ENCODE measurements at regions not wholly inside any gene's neighbourhood (a gene's known extent, or its start where the extent isn't known, plus 50 kb on each side); places are given as distances from the start of the nearest gene placed in this dataset.

DNA sequence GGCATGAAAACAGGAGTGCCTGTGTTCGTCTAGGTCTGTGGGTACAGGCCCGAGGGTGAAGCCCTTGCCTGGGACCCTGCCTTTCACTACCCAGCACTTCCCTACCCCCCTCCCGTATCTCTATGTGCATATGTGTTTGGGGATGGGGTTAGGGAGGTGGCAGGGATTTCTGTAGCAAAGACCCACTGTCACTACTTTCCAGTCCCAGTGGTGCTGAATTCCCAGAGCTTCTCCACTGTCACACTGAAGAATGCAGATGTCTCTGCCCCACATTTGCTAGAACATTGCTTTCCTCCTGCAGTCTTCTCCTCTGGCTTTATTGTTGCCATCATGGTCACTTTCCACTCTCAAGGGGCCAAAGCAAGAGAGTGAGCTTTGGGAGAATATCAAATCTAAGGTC, 203.9 kb downstream of the MYRFL start:
- TF ChIP-seq, protein P1, sequence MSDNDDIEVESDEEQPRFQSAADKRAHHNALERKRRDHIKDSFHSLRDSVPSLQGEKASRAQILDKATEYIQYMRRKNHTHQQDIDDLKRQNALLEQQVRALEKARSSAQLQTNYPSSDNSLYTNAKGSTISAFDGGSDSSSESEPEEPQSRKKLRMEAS (IDR thresholded peaks at IDR 0.05; ENCODE audit: low read depth), result no peak
- TF ChIP-seq, protein P2, sequence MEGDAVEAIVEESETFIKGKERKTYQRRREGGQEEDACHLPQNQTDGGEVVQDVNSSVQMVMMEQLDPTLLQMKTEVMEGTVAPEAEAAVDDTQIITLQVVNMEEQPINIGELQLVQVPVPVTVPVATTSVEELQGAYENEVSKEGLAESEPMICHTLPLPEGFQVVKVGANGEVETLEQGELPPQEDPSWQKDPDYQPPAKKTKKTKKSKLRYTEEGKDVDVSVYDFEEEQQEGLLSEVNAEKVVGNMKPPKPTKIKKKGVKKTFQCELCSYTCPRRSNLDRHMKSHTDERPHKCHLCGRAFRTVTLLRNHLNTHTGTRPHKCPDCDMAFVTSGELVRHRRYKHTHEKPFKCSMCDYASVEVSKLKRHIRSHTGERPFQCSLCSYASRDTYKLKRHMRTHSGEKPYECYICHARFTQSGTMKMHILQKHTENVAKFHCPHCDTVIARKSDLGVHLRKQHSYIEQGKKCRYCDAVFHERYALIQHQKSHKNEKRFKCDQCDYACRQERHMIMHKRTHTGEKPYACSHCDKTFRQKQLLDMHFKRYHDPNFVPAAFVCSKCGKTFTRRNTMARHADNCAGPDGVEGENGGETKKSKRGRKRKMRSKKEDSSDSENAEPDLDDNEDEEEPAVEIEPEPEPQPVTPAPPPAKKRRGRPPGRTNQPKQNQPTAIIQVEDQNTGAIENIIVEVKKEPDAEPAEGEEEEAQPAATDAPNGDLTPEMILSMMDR (IDR thresholded peaks at IDR 0.05), result no peak
- TF ChIP-seq, protein P3, sequence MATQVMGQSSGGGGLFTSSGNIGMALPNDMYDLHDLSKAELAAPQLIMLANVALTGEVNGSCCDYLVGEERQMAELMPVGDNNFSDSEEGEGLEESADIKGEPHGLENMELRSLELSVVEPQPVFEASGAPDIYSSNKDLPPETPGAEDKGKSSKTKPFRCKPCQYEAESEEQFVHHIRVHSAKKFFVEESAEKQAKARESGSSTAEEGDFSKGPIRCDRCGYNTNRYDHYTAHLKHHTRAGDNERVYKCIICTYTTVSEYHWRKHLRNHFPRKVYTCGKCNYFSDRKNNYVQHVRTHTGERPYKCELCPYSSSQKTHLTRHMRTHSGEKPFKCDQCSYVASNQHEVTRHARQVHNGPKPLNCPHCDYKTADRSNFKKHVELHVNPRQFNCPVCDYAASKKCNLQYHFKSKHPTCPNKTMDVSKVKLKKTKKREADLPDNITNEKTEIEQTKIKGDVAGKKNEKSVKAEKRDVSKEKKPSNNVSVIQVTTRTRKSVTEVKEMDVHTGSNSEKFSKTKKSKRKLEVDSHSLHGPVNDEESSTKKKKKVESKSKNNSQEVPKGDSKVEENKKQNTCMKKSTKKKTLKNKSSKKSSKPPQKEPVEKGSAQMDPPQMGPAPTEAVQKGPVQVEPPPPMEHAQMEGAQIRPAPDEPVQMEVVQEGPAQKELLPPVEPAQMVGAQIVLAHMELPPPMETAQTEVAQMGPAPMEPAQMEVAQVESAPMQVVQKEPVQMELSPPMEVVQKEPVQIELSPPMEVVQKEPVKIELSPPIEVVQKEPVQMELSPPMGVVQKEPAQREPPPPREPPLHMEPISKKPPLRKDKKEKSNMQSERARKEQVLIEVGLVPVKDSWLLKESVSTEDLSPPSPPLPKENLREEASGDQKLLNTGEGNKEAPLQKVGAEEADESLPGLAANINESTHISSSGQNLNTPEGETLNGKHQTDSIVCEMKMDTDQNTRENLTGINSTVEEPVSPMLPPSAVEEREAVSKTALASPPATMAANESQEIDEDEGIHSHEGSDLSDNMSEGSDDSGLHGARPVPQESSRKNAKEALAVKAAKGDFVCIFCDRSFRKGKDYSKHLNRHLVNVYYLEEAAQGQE (IDR thresholded peaks at IDR 0.05; ENCODE audit: low read depth, low read length), result 0 out of 2 replicates have a peak, but pooled peaks have one; percentile 49
- TF ChIP-seq POLR2AphosphoS5 (IDR thresholded peaks at IDR 0.05; ENCODE audit: low read depth, low read length), result no peak
- no peak for TF ChIP-seq EP300 (IDR thresholded peaks at IDR 0.05; ENCODE audit: borderline replicate concordance in 1 of 2, low read depth in 1 of 2, low read length in 1 of 2)
- no peak for TF ChIP-seq JUND (IDR thresholded peaks at IDR 0.05)
- TF ChIP-seq RXRA (IDR thresholded peaks at IDR 0.05; ENCODE audit: borderline replicate concordance, low read depth), result no peak
- no peak for TF ChIP-seq SMC3 (IDR thresholded peaks at IDR 0.05; ENCODE audit: low read depth, low read length)
- TF ChIP-seq RFX5 (IDR thresholded peaks at IDR 0.05; ENCODE audit: low read length), result no peak
- TF ChIP-seq CHD2 (IDR thresholded peaks at IDR 0.05; ENCODE audit: low read length, partially characterized antibody), result no peak
- no peak for TF ChIP-seq MEF2A (IDR thresholded peaks at IDR 0.05; ENCODE audit: borderline replicate concordance, low read depth)
- TF ChIP-seq, protein P4, sequence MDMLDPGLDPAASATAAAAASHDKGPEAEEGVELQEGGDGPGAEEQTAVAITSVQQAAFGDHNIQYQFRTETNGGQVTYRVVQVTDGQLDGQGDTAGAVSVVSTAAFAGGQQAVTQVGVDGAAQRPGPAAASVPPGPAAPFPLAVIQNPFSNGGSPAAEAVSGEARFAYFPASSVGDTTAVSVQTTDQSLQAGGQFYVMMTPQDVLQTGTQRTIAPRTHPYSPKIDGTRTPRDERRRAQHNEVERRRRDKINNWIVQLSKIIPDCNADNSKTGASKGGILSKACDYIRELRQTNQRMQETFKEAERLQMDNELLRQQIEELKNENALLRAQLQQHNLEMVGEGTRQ (IDR thresholded peaks at IDR 0.05; ENCODE audit: borderline replicate concordance, low read depth, low read length), result no peak
- TF ChIP-seq, protein P5, sequence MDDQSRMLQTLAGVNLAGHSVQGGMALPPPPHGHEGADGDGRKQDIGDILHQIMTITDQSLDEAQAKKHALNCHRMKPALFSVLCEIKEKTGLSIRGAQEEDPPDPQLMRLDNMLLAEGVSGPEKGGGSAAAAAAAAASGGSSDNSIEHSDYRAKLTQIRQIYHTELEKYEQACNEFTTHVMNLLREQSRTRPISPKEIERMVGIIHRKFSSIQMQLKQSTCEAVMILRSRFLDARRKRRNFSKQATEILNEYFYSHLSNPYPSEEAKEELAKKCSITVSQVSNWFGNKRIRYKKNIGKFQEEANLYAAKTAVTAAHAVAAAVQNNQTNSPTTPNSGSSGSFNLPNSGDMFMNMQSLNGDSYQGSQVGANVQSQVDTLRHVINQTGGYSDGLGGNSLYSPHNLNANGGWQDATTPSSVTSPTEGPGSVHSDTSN (IDR thresholded peaks at IDR 0.05), result no peak
- no peak for TF ChIP-seq NFIC (IDR thresholded peaks at IDR 0.05; ENCODE audit: borderline replicate concordance)
